Suppressor macrophage (primary cell): ENCODE measurements at regions not wholly inside any gene's neighbourhood (a gene's known extent, or its start where the extent isn't known, plus 50 kb on each side); places are given as distances from the start of the nearest gene placed in this dataset.

ENCODE experiments used
- DNase-seq, 4 experiments: peaks; one replicate each; pipeline ENCODE4 v3.0.0-alpha.2; 2020 to 2022

- no peak for DNase-seq
These were observed 51.1 kb upstream of the BEGAIN start for GRCh38 chr14:100638211-100638855.

GRCh38 chr14:100639280-100639679 lies 52.1 kb upstream of the BEGAIN start:
- DNase-seq: no peak

GRCh38 chr14:100640471-100641273 lies 53.5 kb upstream of the BEGAIN start:
- no peak for DNase-seq

GRCh38 chr14:100641274-100641860 lies 54.1 kb upstream of the BEGAIN start:
- no peak for DNase-seq

- DNase-seq: no peak
These were observed 56.2 kb upstream of the BEGAIN start for GRCh38 chr14:100643426-100643825.

- peak in 1 of 4 experiments; percentile 14 for DNase-seq
These were observed 57.2 kb upstream of the BEGAIN start for GRCh38 chr14:100644383-100644782.

GRCh38 chr14:100644784-100645183 lies 57.6 kb upstream of the BEGAIN start:
- DNase-seq: no peak

- peak; percentile 91 to 97 (median 92) for DNase-seq
These were observed 58.2 kb upstream of the BEGAIN start for GRCh38 chr14:100645196-100645981.

GRCh38 chr14:100645982-100646314 lies 58.7 kb upstream of the BEGAIN start:
- no peak for DNase-seq

GRCh38 chr14:100648474-100649172 lies 61.4 kb upstream of the BEGAIN start:
- no peak for DNase-seq

GRCh38 chr14:100649173-100649519 lies 61.9 kb upstream of the BEGAIN start:
- DNase-seq: no peak

- DNase-seq: no peak
These were observed 64.8 kb upstream of the BEGAIN start for GRCh38 chr14:100651999-100652508.

GRCh38 chr14:100652744-100653143 lies 65.5 kb upstream of the BEGAIN start:
- DNase-seq: no peak

GRCh38 chr14:100653409-100653808 lies 66.2 kb upstream of the BEGAIN start:
- DNase-seq: peak in 3 of 4 experiments; percentile 36 to 56 (median 45)

- no peak for DNase-seq
These were observed 67.0 kb upstream of the BEGAIN start for GRCh38 chr14:100654025-100654813.

GRCh38 chr14:100654814-100655740 lies 67.9 kb upstream of the BEGAIN start:
- peak; percentile 32 to 68 (median 46) for DNase-seq

GRCh38 chr14:100655741-100656085 lies 68.5 kb upstream of the BEGAIN start:
- DNase-seq: no peak

- DNase-seq: no peak
These were observed 69.7 kb upstream of the DLK1 start for GRCh38 chr14:100656996-100657395.

- no peak for DNase-seq
These were observed 68.9 kb upstream of the DLK1 start for GRCh38 chr14:100657780-100658179.

- no peak for DNase-seq
These were observed 68.4 kb upstream of the DLK1 start for GRCh38 chr14:100658181-100658886.
